NT2/D1 (cell line): ENCODE measurements at regions not wholly inside any gene's neighbourhood (a gene's known extent, or its start where the extent isn't known, plus 50 kb on each side); places are given as distances from the start of the nearest gene placed in this dataset.
"Not testable (repeated sequence)": the region's sequence is repeated elsewhere in the genome, so short reads cannot be mapped to it uniquely, and the experiment has no call there.

Experiments
- DNase-seq: peaks from one replicate; pipeline ENCODE4 v3.0.0-alpha.2; 2011; ENCODE audit warnings: low read depth, low spot score
- H3K27me3 ChIP-seq: 2 replicates; pipeline ENCODE4 v1.6.0; 2011; ENCODE audit warnings: mild to moderate bottlenecking; ENCODE audit not compliant: insufficient read length, insufficient read depth
- H3K36me3 ChIP-seq: 2 replicates; pipeline ENCODE4 v1.6.1; 2011; ENCODE audit warnings: mild to moderate bottlenecking, low read length, mixed read lengths; ENCODE audit not compliant: insufficient read depth, insufficient read length
- H3K4me1 ChIP-seq: 2 replicates; pipeline ENCODE4 v1.5.1; 2011; ENCODE audit not compliant: insufficient read depth, insufficient read length
- H3K4me3 ChIP-seq: 2 replicates; pipeline ENCODE4 v1.5.1; 2011; ENCODE audit warnings: low read depth; ENCODE audit not compliant: insufficient read length
- H3K9ac ChIP-seq: 2 replicates; pipeline ENCODE4 v1.6.0; 2011; ENCODE audit warnings: low read depth; ENCODE audit not compliant: insufficient read length
- H3K9me3 ChIP-seq: 2 replicates; pipeline ENCODE4 v1.5.1; 2011; ENCODE audit warnings: mild to moderate bottlenecking, low read length; ENCODE audit not compliant: insufficient read depth
- SUZ12 ChIP-seq: IDR thresholded peaks from 2 replicates; pipeline ENCODE4 v1.6.1; 2011; ENCODE audit not compliant: insufficient read length, insufficient read depth; ENCODE audit errors: extremely low read depth
- YY1 ChIP-seq: IDR thresholded peaks from 2 replicates; pipeline ENCODE4 v1.6.1; 2011; ENCODE audit not compliant: insufficient read length, insufficient read depth
- ZNF274 ChIP-seq: IDR thresholded peaks from 2 replicates; pipeline ENCODE4 v1.6.1; 2011; ENCODE audit warnings: mild to moderate bottlenecking, low read depth, low read length

DNA sequence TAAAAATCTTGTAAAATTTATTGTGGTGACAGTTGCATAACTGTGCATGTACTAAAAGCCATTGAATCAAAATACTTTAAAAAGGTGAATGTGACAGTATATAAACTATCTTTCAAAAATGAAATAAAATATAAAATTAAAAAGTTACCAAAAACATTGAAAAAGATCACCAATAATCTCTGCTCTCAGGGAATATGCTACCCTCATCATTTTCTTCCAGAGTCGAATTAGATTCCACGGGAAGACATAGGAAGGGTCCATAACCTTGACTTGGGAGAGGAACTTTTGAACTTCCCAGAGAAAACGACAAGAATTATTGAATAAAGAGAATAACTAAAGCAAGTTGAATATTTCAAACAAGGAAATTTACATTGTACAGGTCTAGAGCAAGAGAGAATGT, 649.5 kb downstream of the NUP35 start:
- H3K9ac ChIP-seq: no peak overlapping the region
- H3K4me1 ChIP-seq: no peaks in the 10 kb centered on the region
- H3K9me3 ChIP-seq: no peaks in the 10 kb centered on the region
- H3K27me3 ChIP-seq: no peaks in the 10 kb centered on the region
- H3K36me3 ChIP-seq: no peaks in the 10 kb centered on the region
- no peak overlapping the region for H3K4me3 ChIP-seq
- DNase-seq: no peak
- no peak for TF ChIP-seq SUZ12
- no peak for TF ChIP-seq YY1
- TF ChIP-seq ZNF274: no peak

DNA sequence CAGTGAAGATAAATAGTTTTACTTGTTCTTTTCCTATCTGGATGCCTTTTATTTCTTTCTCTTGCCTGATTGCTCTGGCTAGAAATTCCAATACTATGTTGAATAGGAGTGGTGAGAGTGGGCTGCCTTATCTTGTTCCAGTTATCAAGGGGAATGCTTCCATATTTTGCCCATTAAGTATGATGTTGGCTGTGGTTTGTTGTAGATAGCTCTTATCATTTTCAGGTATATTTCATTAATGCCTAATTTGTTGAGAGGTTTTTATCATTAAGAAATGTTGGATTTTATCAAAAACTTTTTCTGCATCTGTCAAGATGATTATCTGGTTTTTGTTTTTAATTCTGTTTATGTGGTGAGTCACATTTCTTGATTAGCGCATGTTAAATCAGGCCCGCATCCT, 655.8 kb downstream of the NUP35 start:
- Histone ChIP-seq H3K9me3 (no peaks in the 10 kb centered on the region), H3K4me1 (no peaks in the 10 kb centered on the region), H3K9ac (no peak overlapping the region), H3K4me3 (no peak overlapping the region), H3K27me3 (no peaks in the 10 kb centered on the region), H3K36me3 (no peaks in the 10 kb centered on the region)
- DNase-seq: no peak
- no peak for TF ChIP-seq YY1
- TF ChIP-seq ZNF274: no peak
- TF ChIP-seq SUZ12: no peak

DNA sequence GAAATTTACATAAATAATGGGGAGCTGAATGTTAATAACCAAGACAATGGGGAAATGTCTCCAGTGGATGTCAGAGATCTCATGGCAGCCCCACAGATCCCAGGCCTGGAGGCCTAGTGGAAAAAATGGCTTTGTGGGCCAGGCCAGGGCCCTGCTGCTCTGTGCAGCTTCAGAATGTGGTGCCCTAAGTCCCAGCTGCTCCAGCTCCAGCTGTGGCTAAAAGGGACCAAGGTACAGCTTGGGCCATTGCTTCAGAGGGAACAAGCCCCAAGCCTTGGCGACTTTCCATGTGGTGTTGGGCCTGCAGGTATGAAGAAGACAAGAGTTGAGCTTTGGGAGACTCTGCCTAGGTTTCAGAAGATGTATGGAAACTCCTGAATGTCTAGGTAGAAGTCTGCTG, 658.2 kb downstream of the NUP35 start:
- Histone ChIP-seq H3K9ac (no peak overlapping the region), H3K36me3 (no peaks in the 10 kb centered on the region), H3K9me3 (no peaks in the 10 kb centered on the region; the same call in 1 of the 2 replicates), H3K4me1 (no peaks in the 10 kb centered on the region), H3K4me3 (no peak overlapping the region), H3K27me3 (no peaks in the 10 kb centered on the region)
- TF ChIP-seq SUZ12 (no peak), YY1 (no peak), ZNF274 (no peak)
- no peak for DNase-seq

DNA sequence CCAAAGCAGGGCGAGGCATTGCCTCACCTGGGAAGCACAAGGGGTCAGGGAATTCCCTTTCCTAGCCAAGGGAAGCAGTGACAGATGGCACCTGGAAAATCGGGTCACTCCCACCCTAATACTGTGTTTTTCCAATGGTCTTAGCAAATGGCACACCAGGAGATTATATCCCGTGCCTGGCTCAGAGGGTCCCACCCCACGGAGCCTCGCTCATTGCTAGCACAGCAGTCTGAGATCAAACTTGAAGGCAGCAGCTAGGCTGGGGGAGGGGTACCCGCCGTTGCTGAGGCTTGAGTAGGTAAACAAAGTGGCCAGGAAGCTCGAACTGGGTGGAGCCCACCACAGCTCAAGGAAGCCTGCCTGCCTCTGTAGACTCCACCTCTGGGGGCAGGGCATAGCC, 664.6 kb downstream of the NUP35 start:
- DNase-seq, H3K4me3 ChIP-seq, H3K9ac ChIP-seq: not testable (repeated sequence)

DNA sequence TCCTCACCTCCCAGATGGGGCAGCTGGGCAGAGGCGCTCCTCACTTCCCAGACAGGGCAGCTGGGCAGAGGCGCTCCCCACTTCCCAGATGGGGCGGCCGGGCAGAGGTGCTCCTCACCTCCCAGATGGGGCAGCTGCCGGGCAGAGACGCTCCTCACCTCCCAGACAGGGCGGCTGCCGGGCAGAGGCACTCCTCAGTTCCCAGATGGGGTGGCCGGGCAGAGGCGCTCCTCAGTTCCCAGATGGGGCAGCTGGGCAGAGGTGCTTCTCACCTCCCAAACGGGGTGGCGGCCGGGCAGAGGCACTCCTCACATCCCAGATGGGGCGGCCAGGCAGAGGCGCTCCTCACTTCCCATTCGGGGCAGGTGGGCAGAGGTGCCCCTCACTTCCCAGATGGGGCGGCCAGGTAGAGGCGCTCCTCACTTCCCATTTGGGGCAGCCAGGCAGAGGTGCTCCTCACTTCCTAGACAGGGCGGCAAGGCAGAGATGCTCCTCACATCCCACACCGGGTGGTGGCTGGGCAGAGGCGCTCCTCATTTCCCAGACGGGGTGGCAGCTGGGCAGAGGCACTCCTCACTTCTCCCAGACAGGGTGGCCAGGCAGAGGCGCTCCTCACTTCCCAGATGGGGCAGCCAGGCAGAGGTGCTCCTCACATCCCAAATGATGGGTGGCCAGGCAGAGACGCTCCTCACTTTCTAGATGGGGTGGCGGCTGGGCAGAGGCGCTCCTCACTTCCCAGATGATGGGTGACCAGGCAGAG, 668.1 kb downstream of the NUP35 start:
- H3K9ac ChIP-seq, H3K4me1 ChIP-seq, H3K4me3 ChIP-seq, H3K27me3 ChIP-seq, DNase-seq, H3K36me3 ChIP-seq: not testable (repeated sequence)
- peaks cover 26% of the 10 kb centered on the region; the same call in 1 of the 2 replicates for H3K9me3 ChIP-seq

More for the DNA sequence above, 664.6 kb downstream of the NUP35 start:
- peaks cover 26% of the 10 kb centered on the region; the same call in 1 of the 2 replicates for H3K9me3 ChIP-seq
- not testable (repeated sequence) for H3K4me1 ChIP-seq, H3K36me3 ChIP-seq, H3K27me3 ChIP-seq

DNA sequence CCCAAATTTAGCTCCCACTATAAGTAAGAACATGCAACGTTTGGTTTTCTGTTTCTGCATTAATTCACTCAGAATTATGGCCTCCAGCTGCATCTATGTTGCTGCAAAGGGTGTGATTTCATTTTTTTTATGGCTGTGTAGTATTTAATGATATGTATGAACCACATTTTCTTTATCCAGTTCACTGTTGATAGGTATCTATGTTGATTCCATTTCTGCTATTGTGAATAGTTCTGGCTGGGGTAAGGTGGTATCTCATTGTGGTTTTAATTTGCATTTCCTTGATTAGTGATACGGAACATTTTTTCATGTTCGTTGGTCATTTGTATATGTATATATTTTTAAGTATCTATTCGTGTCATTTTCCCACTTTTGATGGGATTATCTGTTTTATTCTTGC, 674.3 kb downstream of the NUP35 start:
- no peak for DNase-seq
- peaks cover 12% of the 10 kb centered on the region for H3K9me3 ChIP-seq
- no peaks in the 10 kb centered on the region for H3K4me1 ChIP-seq
- no peak overlapping the region for H3K4me3 ChIP-seq
- H3K9ac ChIP-seq: no peak overlapping the region
- TF ChIP-seq YY1 (no peak), ZNF274 (no peak), SUZ12 (no peak)
- no peaks in the 10 kb centered on the region for H3K36me3 ChIP-seq
- H3K27me3 ChIP-seq: no peaks in the 10 kb centered on the region

DNA sequence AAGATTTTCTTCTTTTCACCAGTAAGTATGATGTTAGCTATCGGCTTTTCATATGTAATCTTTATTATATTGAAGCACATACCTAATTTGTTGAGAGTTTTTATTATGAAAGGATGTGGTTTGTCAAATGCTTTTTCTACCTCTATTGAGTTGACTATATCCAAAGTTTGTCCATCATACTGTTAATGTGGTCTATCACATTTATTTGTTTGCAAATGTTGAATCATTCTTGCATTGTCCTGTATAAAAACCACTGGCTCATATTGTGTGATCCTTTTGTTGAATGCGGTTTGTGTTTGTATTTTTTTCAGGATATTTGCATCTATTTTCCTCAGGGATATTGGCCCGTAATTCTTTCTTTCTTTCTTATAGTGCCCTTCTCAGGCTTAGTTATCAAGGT, 675.5 kb downstream of the NUP35 start:
- H3K27me3 ChIP-seq: no peaks in the 10 kb centered on the region
- no peak overlapping the region for H3K9ac ChIP-seq
- H3K36me3 ChIP-seq: no peaks in the 10 kb centered on the region
- H3K4me3 ChIP-seq: no peak overlapping the region
- peaks cover 12% of the 10 kb centered on the region for H3K9me3 ChIP-seq
- no peak for DNase-seq
- no peak for TF ChIP-seq SUZ12
- no peak for TF ChIP-seq ZNF274
- no peak for TF ChIP-seq YY1
- H3K4me1 ChIP-seq: no peaks in the 10 kb centered on the region

DNA sequence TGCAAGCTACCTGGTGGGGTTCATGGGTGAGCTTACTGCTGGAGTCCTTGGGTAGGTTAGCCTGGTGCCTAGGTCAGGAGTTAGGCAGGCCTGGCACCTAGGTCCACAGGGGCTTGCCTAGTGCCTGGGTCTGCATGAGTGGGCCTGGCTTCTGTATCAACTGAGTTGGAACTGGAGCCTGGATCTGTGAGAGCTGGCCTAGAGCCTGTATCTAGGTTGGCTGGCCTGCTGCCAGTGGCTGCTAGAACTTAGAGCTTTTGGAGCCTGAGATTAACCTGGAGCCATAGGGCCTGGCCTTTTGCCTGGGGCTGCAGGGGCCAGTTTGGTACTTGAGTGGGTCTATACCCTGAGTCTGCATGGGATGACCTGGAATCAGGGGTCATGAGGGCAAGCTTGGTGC, 679.4 kb downstream of the NUP35 start:
- Histone ChIP-seq H3K9me3 (peaks cover 12% of the 10 kb centered on the region), H3K4me1 (no peaks in the 10 kb centered on the region), H3K4me3 (no peak overlapping the region), H3K27me3 (no peaks in the 10 kb centered on the region), H3K9ac (no peak overlapping the region), H3K36me3 (no peaks in the 10 kb centered on the region)
- no peak for DNase-seq
- no peak for TF ChIP-seq ZNF274
- no peak for TF ChIP-seq SUZ12
- TF ChIP-seq YY1: no peak
